Sigmoid colon (tissue), 4 donors: ENCODE measurements at regions not wholly inside any gene's neighbourhood (a gene's known extent, or its start where the extent isn't known, plus 50 kb on each side); places are given as distances from the start of the nearest gene placed in this dataset.

Source experiments
- EP300 ChIP-seq, 4 donors: sonication (generic); formaldehyde crosslinking; IDR thresholded peaks; one replicate each; pipeline ENCODE4 v1.6.1; 2017; ENCODE audit warnings: antibody characterized with exemption in 4 of 4
- POLR2A ChIP-seq, 2 donors: fragments of 450-650 bp; IDR thresholded peaks; one replicate each; pipeline ENCODE4 v1.6.1; 2016; ENCODE audit warnings: antibody characterized with exemption in 2 of 2, mild to moderate bottlenecking in 2 of 2, moderate library complexity in 2 of 2
- POLR2AphosphoS5 ChIP-seq, 4 donors: sonication (generic); formaldehyde crosslinking; IDR thresholded peaks; one replicate each; pipeline ENCODE4 v1.6.1; 2017; ENCODE audit warnings: antibody characterized with exemption in 4 of 4
- TF ChIP-seq, protein P1 (sequence below), 4 experiments: fragments of 450-650 bp in 3 of 4; fragments of 200-600 bp in 1 of 4; IDR thresholded peaks; one replicate each; pipeline ENCODE4 v1.5.1; 2016 to 2019; ENCODE audit warnings: antibody characterized with exemption in 4 of 4, mild to moderate bottlenecking in 3 of 4, moderate library complexity in 2 of 4

DNA sequence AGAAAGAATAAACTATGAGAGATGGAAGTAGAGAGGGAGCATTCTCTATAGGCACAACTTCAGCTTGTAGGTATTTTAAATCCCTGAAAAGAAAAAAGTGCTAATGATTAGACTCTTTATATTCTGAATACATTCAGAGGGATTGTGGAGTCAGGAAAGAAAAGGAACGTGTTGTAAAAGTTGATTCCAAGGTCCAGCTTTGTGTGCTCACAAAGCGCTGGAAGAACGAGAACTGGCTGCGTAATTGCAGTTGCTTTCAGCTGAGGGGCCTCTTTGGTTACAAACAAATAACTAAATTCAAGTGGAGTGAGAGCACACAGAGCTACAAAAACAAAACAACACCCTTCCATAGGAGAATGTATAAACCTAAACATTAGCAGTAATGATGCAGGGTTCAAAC is 1040.4 kb upstream of the WWC1 start:
- TF ChIP-seq, protein P1, sequence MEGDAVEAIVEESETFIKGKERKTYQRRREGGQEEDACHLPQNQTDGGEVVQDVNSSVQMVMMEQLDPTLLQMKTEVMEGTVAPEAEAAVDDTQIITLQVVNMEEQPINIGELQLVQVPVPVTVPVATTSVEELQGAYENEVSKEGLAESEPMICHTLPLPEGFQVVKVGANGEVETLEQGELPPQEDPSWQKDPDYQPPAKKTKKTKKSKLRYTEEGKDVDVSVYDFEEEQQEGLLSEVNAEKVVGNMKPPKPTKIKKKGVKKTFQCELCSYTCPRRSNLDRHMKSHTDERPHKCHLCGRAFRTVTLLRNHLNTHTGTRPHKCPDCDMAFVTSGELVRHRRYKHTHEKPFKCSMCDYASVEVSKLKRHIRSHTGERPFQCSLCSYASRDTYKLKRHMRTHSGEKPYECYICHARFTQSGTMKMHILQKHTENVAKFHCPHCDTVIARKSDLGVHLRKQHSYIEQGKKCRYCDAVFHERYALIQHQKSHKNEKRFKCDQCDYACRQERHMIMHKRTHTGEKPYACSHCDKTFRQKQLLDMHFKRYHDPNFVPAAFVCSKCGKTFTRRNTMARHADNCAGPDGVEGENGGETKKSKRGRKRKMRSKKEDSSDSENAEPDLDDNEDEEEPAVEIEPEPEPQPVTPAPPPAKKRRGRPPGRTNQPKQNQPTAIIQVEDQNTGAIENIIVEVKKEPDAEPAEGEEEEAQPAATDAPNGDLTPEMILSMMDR (IDR thresholded peaks at IDR 0.05), result no peak
- TF ChIP-seq POLR2AphosphoS5 (IDR thresholded peaks at IDR 0.05), result no peak
- TF ChIP-seq POLR2A (IDR thresholded peaks at IDR 0.05), result no peak
- TF ChIP-seq EP300 (IDR thresholded peaks at IDR 0.05), result no peak
